ENCODE measurements at regions not wholly inside any gene's neighbourhood (a gene's known extent, or its start where the extent isn't known, plus 50 kb on each side); places are given as distances from the start of the nearest gene placed in this dataset.

- DNase-seq (ENCODE audit: low read depth), result no peak
- no peak for TF ChIP-seq CTCF (conservative IDR thresholded peaks at IDR 0.05; ENCODE audit: low read depth, low read length)
- H3K4me3 ChIP-seq (ENCODE audit: low read depth, low read length), result no peak overlapping the region
These were observed 77.9 kb downstream of the FOXB1 start for GRCh38 chr15:60081976-60082375.

- no peak for TF ChIP-seq CTCF (conservative IDR thresholded peaks at IDR 0.05; ENCODE audit: low read depth, low read length)
- no peak for DNase-seq (ENCODE audit: low read depth)
- no peak overlapping the region for H3K4me3 ChIP-seq (ENCODE audit: low read depth, low read length)
These were observed 79.2 kb downstream of the FOXB1 start for GRCh38 chr15:60083318-60083717.

- no peak overlapping the region for H3K4me3 ChIP-seq (ENCODE audit: low read depth, low read length)
- DNase-seq (ENCODE audit: low read depth), result no peak
- TF ChIP-seq CTCF (conservative IDR thresholded peaks at IDR 0.05; ENCODE audit: low read depth, low read length), result no peak
These were observed 82.7 kb downstream of the FOXB1 start for GRCh38 chr15:60086681-60087429.

- no peak for TF ChIP-seq CTCF (conservative IDR thresholded peaks at IDR 0.05; ENCODE audit: low read depth, low read length)
- H3K4me3 ChIP-seq (ENCODE audit: low read depth, low read length), result no peak overlapping the region
- DNase-seq (ENCODE audit: low read depth), result no peak
These were observed 83.5 kb downstream of the FOXB1 start for GRCh38 chr15:60087561-60087960.

GRCh38 chr15:60090747-60091146 is 86.6 kb downstream of the FOXB1 start:
- no peak overlapping the region for H3K4me3 ChIP-seq (ENCODE audit: low read depth, low read length)
- TF ChIP-seq CTCF (conservative IDR thresholded peaks at IDR 0.05; ENCODE audit: low read depth, low read length), result no peak
- DNase-seq (ENCODE audit: low read depth), result no peak

GRCh38 chr15:60091157-60091556 is 87.0 kb downstream of the FOXB1 start:
- H3K4me3 ChIP-seq (ENCODE audit: low read depth, low read length), result no peak overlapping the region
- TF ChIP-seq CTCF (conservative IDR thresholded peaks at IDR 0.05; ENCODE audit: low read depth, low read length), result no peak
- DNase-seq (ENCODE audit: low read depth), result peak; percentile 91

- DNase-seq (ENCODE audit: low read depth), result no peak
- TF ChIP-seq CTCF (conservative IDR thresholded peaks at IDR 0.05; ENCODE audit: low read depth, low read length), result no peak
- H3K4me3 ChIP-seq (ENCODE audit: low read depth, low read length), result no peak overlapping the region
These were observed 87.8 kb downstream of the FOXB1 start for GRCh38 chr15:60091911-60092310.
